Naive thymus-derived CD4-positive, alpha-beta T cell (primary cell): ENCODE measurements at regions not wholly inside any gene's neighbourhood (a gene's known extent, or its start where the extent isn't known, plus 50 kb on each side); places are given as distances from the start of the nearest gene placed in this dataset.

Experiments used
- ATAC-seq: fragments of 150-1000 bp; cut with Tn5 transposase; 2 replicates; pipeline ENCODE4 v1.10.0; 2021; ENCODE audit warnings: mild to moderate bottlenecking, moderate library complexity
- CTCF ChIA-PET: fragments of 350-600 bp; sonication (Branson Sonifier 250); formaldehyde crosslinking; loops from one replicate; lab custom pipeline; 2021; ENCODE audit warnings: antibody characterized with exemption; lab: Charles Lee
- POLR2A ChIA-PET: fragments of 350-600 bp; sonication (Branson Sonifier 250); formaldehyde crosslinking; loops from one replicate; lab custom pipeline; 2021; ENCODE audit warnings: antibody characterized with exemption, inconsistent platforms; lab: Charles Lee
- DNase-seq, 9 donors: peaks; one replicate each; pipeline versions ENCODE4 v3.0.0 to v3.0.0-alpha.2; 2020 to 2022; ENCODE audit warnings: mixed read lengths in 1 of 9
- H3K27ac ChIP-seq: one replicate; pipeline ENCODE4 v1.7.0; 2013; ENCODE audit warnings: mild to moderate bottlenecking, low read depth, low read length, moderate library complexity
- H3K27me3 ChIP-seq, 2 donors: one replicate each; pipeline ENCODE4 v1.7.0; 2013; ENCODE audit warnings: low read length in 2 of 2, mild to moderate bottlenecking in 2 of 2, moderate library complexity in 2 of 2; ENCODE audit not compliant: control insufficient read depth in 2 of 2, insufficient read depth in 2 of 2
- H3K36me3 ChIP-seq, 3 experiments: 1 replicate in 2 of 3; 2 replicates in 1 of 3; pipeline ENCODE4 v1.7.0; 2013; ENCODE audit warnings: low read length in 3 of 3, mild to moderate bottlenecking in 3 of 3, moderate library complexity in 1 of 3; ENCODE audit not compliant: insufficient read depth in 3 of 3, control insufficient read depth in 2 of 3
- H3K4me1 ChIP-seq, 2 donors: one replicate each; pipeline ENCODE4 v1.7.0; 2013; ENCODE audit warnings: low read length in 2 of 2, mild to moderate bottlenecking in 2 of 2, moderate library complexity in 1 of 2; ENCODE audit not compliant: control insufficient read depth in 2 of 2, insufficient read depth in 2 of 2
- H3K4me3 ChIP-seq: 2 replicates; pipeline ENCODE4 v1.7.0; 2013; ENCODE audit warnings: mild to moderate bottlenecking, low read length
- H3K9me3 ChIP-seq, 3 experiments: 1 replicate in 2 of 3; 2 replicates in 1 of 3; pipeline ENCODE4 v1.7.0; 2013; ENCODE audit warnings: low read length in 3 of 3; ENCODE audit not compliant: control insufficient read depth in 2 of 3
- H3K27ac Mint-ChIP-seq, 9 donors: one replicate each; pipeline ENCODE4 v1.8.0; 2020 to 2022; ENCODE audit warnings: mixed read lengths in 9 of 9, mild to moderate bottlenecking in 8 of 9, moderate library complexity in 5 of 9, inconsistent platforms in 2 of 9
- H3K27me3 Mint-ChIP-seq, 5 donors: one replicate each; pipeline ENCODE4 v1.8.0; 2021 to 2022; ENCODE audit warnings: mixed read lengths in 5 of 5, mild to moderate bottlenecking in 1 of 5
- H3K36me3 Mint-ChIP-seq, 5 donors: one replicate each; pipeline ENCODE4 v1.8.0; 2020 to 2022; ENCODE audit warnings: mixed read lengths in 5 of 5, mild to moderate bottlenecking in 3 of 5, inconsistent platforms in 1 of 5
- H3K4me1 Mint-ChIP-seq, 7 donors: one replicate each; pipeline ENCODE4 v1.8.0; 2020 to 2022; ENCODE audit warnings: mixed read lengths in 7 of 7, mild to moderate bottlenecking in 3 of 7, inconsistent platforms in 1 of 7
- H3K4me3 Mint-ChIP-seq, 10 donors: one replicate each; pipeline ENCODE4 v1.8.0; 2020 to 2022; ENCODE audit warnings: mild to moderate bottlenecking in 10 of 10, mixed read lengths in 10 of 10, moderate library complexity in 6 of 10, inconsistent platforms in 2 of 10
- H3K9me3 Mint-ChIP-seq, 11 donors: one replicate each; pipeline ENCODE4 v1.8.0; 2020 to 2022; ENCODE audit warnings: mixed read lengths in 11 of 11, mild to moderate bottlenecking in 4 of 11, inconsistent platforms in 1 of 11, moderate library complexity in 1 of 11
- intact Hi-C, 2 donors: fragments of 100-400 bp; cut with micrococcal nuclease; formaldehyde crosslinking; loops; one replicate each; pipeline ENCODE4 v1.15.1; 2023

GRCh38 chr2:144670080-144670479 is 150.2 kb upstream of the ZEB2 start:
- Histone ChIP-seq H3K4me3 (no peak overlapping the region), H3K9me3 (no peaks in the 10 kb centered on the region), H3K36me3 (no peaks in the 10 kb centered on the region), H3K27ac (no peak overlapping the region), H3K27me3 (no peaks in the 10 kb centered on the region), H3K4me1 (no peaks in the 10 kb centered on the region)
- Mint-ChIP-seq H3K4me1 (no peaks in the 10 kb centered on the region), H3K27me3 (peaks cover 0 to 6% (median 3%) of the 10 kb centered on the region in 5 donors), H3K9me3 (peaks cover 0 to 2% (median 0%) of the 10 kb centered on the region in 11 donors), H3K4me3 (no peak overlapping the region), H3K36me3 (no peaks in the 10 kb centered on the region), H3K27ac (no peak overlapping the region)
- intact Hi-C loops, result no loop called here
- ChIA-PET CTCF (no interaction called here), POLR2A (no interaction called here)
- ATAC-seq (no peak), DNase-seq (no peak)

DNA sequence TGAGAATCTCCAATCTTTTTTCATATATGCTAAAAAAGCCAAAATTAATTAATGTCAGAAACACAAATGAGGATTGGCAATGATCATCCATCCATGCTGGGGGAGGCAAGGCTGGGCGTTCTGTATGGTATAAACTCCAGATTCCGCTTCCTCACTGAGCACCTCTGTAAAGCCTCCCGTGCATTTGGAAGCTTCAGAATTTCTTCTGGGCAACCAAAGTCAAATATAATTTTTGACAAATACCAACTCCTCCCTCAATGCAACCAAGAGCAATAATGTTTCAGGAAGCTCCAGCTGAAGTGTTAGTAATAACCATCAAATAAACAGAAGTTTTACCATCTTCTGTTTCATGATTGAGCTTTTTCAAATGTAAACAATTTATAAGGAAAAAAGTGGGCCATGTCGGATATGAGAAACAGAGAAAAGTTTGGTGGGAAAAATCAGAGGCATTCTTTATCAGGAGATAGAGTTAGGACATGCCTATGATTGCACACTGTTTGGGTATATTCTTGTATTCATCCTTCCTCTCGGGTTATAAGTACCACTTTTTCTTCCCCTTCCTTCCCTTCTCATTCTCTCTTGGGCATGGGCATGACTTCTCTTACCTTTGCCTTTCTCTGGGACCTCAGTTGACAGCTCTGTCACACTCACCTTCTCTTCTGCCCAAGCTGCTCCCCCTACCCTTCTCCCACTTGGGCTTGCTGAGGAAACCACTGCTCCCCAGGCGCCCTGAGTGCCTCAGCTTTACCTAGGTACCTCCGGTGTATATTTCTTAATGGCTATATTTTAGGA is 149.5 kb upstream of the ZEB2 start:
- Mint-ChIP-seq H3K36me3 (no peaks in the 10 kb centered on the region), H3K4me3 (no peak overlapping the region), H3K27ac (no peak overlapping the region), H3K27me3 (peaks cover 0 to 6% (median 4%) of the 10 kb centered on the region in 5 donors), H3K4me1 (no peaks in the 10 kb centered on the region), H3K9me3 (peaks cover 0 to 2% (median 0%) of the 10 kb centered on the region in 11 donors)
- intact Hi-C loops, result no loop called here
- H3K27ac ChIP-seq, result no peak overlapping the region
- no peaks in the 10 kb centered on the region for H3K27me3 ChIP-seq
- H3K4me3 ChIP-seq, result no peak overlapping the region
- ATAC-seq, result no peak
- ChIA-PET POLR2A (no interaction called here), CTCF (no interaction called here)
- H3K36me3 ChIP-seq, result no peaks in the 10 kb centered on the region
- no peaks in the 10 kb centered on the region for H3K9me3 ChIP-seq
- H3K4me1 ChIP-seq, result no peaks in the 10 kb centered on the region
- DNase-seq, result no peak

GRCh38 chr2:144668493-144669110 is 148.7 kb upstream of the ZEB2 start:
- no peak overlapping the region for H3K4me3 Mint-ChIP-seq
- Histone ChIP-seq H3K9me3 (no peaks in the 10 kb centered on the region), H3K27me3 (no peaks in the 10 kb centered on the region), H3K36me3 (no peaks in the 10 kb centered on the region), H3K27ac (no peak overlapping the region), H3K4me1 (no peaks in the 10 kb centered on the region), H3K4me3 (no peak overlapping the region)
- no peaks in the 10 kb centered on the region for H3K4me1 Mint-ChIP-seq
- no peaks in the 10 kb centered on the region for H3K36me3 Mint-ChIP-seq
- POLR2A ChIA-PET, result interaction anchor here (0.6 kb wide), 1 partner anchor 135 kb away, joined by 4 read pairs; no protein-coding TSS in a partner anchor
- no peak overlapping the region for H3K27ac Mint-ChIP-seq
- peaks cover 0 to 2% (median 0%) of the 10 kb centered on the region in 11 donors for H3K9me3 Mint-ChIP-seq
- DNase-seq, result no peak
- H3K27me3 Mint-ChIP-seq, result peaks cover 0 to 12% (median 7%) of the 10 kb centered on the region in 5 donors
- intact Hi-C loops, result no loop called here
- ATAC-seq, result no peak
- CTCF ChIA-PET, result no interaction called here

DNA sequence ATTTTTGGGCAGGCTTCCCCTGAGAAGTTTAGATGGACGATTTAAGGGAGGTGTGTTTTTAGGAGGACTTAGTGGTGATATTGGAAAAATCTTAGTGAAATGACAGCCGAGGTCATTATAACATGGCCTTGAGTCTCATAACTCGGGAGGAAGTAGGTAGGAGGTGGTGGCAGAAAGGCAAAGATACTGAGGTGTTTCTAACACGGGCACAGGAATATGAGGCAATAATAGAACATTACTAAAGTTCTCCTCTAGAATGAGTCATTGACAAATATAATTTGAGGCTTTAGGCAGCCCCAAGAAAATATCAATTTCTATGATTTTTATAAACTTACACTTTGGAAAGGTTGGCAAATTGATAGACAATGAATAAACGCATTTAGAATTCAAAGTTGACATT is 146.1 kb upstream of the ZEB2 start:
- H3K4me1 Mint-ChIP-seq, result peaks cover 0 to 1% (median 0%) of the 10 kb centered on the region in 7 donors
- H3K9me3 ChIP-seq, result no peaks in the 10 kb centered on the region
- intact Hi-C loops, result no loop called here
- DNase-seq (no peak), ATAC-seq (peak; percentile 40)
- peaks cover 0 to 2% (median 0%) of the 10 kb centered on the region in 11 donors for H3K9me3 Mint-ChIP-seq
- ChIA-PET CTCF (no interaction called here), POLR2A (no interaction called here)
- no peak overlapping the region for H3K27ac ChIP-seq
- peaks cover 2 to 11% (median 9%) of the 10 kb centered on the region in 5 donors for H3K27me3 Mint-ChIP-seq
- H3K4me1 ChIP-seq, result no peaks in the 10 kb centered on the region
- H3K27ac Mint-ChIP-seq, result no peak overlapping the region
- no peaks in the 10 kb centered on the region for H3K36me3 ChIP-seq
- no peaks in the 10 kb centered on the region for H3K36me3 Mint-ChIP-seq
- H3K27me3 ChIP-seq, result no peaks in the 10 kb centered on the region
- H3K4me3 ChIP-seq, result no peak overlapping the region
- H3K4me3 Mint-ChIP-seq, result no peak overlapping the region

GRCh38 chr2:144663207-144663606 is 143.3 kb upstream of the ZEB2 start:
- CTCF ChIA-PET, result no interaction called here
- H3K9me3 Mint-ChIP-seq, result no peaks in the 10 kb centered on the region
- Histone ChIP-seq H3K4me3 (no peak overlapping the region), H3K27me3 (no peaks in the 10 kb centered on the region), H3K9me3 (no peaks in the 10 kb centered on the region), H3K36me3 (no peaks in the 10 kb centered on the region), H3K4me1 (peaks cover 0 to 3% of the 10 kb centered on the region in 2 donors), H3K27ac (no peak overlapping the region)
- H3K27me3 Mint-ChIP-seq, result peaks cover 0 to 11% (median 6%) of the 10 kb centered on the region in 5 donors
- H3K36me3 Mint-ChIP-seq, result no peaks in the 10 kb centered on the region
- DNase-seq (no peak), ATAC-seq (no peak)
- intact Hi-C loops, result no loop called here
- peaks cover 0 to 4% (median 0%) of the 10 kb centered on the region in 7 donors for H3K4me1 Mint-ChIP-seq
- POLR2A ChIA-PET, result no interaction called here
- no peak overlapping the region for H3K4me3 Mint-ChIP-seq
- H3K27ac Mint-ChIP-seq, result no peak overlapping the region

GRCh38 chr2:144660518-144661316 is 140.8 kb upstream of the ZEB2 start:
- Histone ChIP-seq H3K27me3 (no peaks in the 10 kb centered on the region), H3K4me1 (peaks cover 0 to 3% of the 10 kb centered on the region in 2 donors), H3K27ac (no peak overlapping the region), H3K36me3 (no peaks in the 10 kb centered on the region), H3K4me3 (no peak overlapping the region), H3K9me3 (no peaks in the 10 kb centered on the region)
- Mint-ChIP-seq H3K27ac (no peak overlapping the region), H3K9me3 (no peaks in the 10 kb centered on the region), H3K4me1 (peaks cover 0 to 4% (median 0%) of the 10 kb centered on the region in 7 donors), H3K4me3 (peak overlapping the region in 1 of 10 donors; percentile 6), H3K27me3 (peaks cover 0 to 11% (median 6%) of the 10 kb centered on the region in 5 donors), H3K36me3 (no peaks in the 10 kb centered on the region)
- DNase-seq (no peak), ATAC-seq (peak; percentile 73)
- ChIA-PET CTCF (interaction anchor here (0.6 to 0.9 kb wide), 2 partner anchors 286 to 1577 kb away, joined by 3 read pairs; no protein-coding TSS in a partner anchor), POLR2A (no interaction called here)
- intact Hi-C loops, result no loop called here
